Neural cell (in vitro differentiated cells): ENCODE measurements at regions not wholly inside any gene's neighbourhood (a gene's known extent, or its start where the extent isn't known, plus 50 kb on each side); places are given as distances from the start of the nearest gene placed in this dataset.

ENCODE experiments used
- H2AFZ ChIP-seq: fragments of 200-600, 300-800 bp; sonication (generic), shearing (Covaris generic); 2 replicates; pipeline ENCODE4 v1.6.0; 2014; ENCODE audit warnings: low read depth, mild to moderate bottlenecking, antibody characterized with exemption, low read length, moderate library complexity
- H3F3A ChIP-seq: fragments of 200-600 bp; shearing (Covaris generic); 2 replicates; pipeline ENCODE4 v1.6.1; 2016; ENCODE audit warnings: mild to moderate bottlenecking, moderate library complexity, mixed read lengths, antibody characterized with exemption, low read length; ENCODE audit not compliant: insufficient read depth, poor library complexity, severe bottlenecking
- H3K27ac ChIP-seq: fragments of 200-600, 300-800 bp; sonication (generic), shearing (Covaris generic); 2 replicates; pipeline ENCODE4 v1.5.1; 2014; ENCODE audit warnings: mild to moderate bottlenecking, low read length, moderate library complexity
- H3K27me3 ChIP-seq: fragments of 300-800, 200-600 bp; sonication (generic), shearing (Covaris generic); 2 replicates; pipeline ENCODE4 v1.6.0; 2014; ENCODE audit warnings: mild to moderate bottlenecking, low read depth, low read length, moderate library complexity; ENCODE audit not compliant: insufficient read depth
- H3K36me3 ChIP-seq: fragments of 300-800, 200-600 bp; sonication (generic), shearing (Covaris generic); 2 replicates; pipeline ENCODE4 v1.5.1; 2014; ENCODE audit warnings: mild to moderate bottlenecking, antibody characterized with exemption, low read length, moderate library complexity; ENCODE audit not compliant: insufficient read depth
- H3K4me2 ChIP-seq: fragments of 300-800, 200-600 bp; sonication (generic), shearing (Covaris generic); 2 replicates; pipeline ENCODE4 v1.6.0; 2014; ENCODE audit warnings: mild to moderate bottlenecking, low read length
- H3K4me3 ChIP-seq: fragments of 300-800, 200-600 bp; sonication (generic), shearing (Covaris generic); 2 replicates; pipeline ENCODE4 v1.5.1; 2014; ENCODE audit warnings: mild to moderate bottlenecking, low read length, moderate library complexity
- H3K79me2 ChIP-seq: fragments of 200-600 bp; shearing (Covaris generic); replicated peaks from 2 replicates; pipeline ENCODE4 v1.6.0; 2014; ENCODE audit warnings: mild to moderate bottlenecking, low read length, moderate library complexity; ENCODE audit not compliant: insufficient read depth
- H3K9ac ChIP-seq: fragments of 300-800, 200-600 bp; sonication (generic), shearing (Covaris generic); 2 replicates; pipeline ENCODE4 v1.6.1; 2016; ENCODE audit warnings: mild to moderate bottlenecking, low read length, mixed read lengths
- H3K9me2 ChIP-seq: fragments of 200-600 bp; shearing (Covaris generic); 2 replicates; pipeline ENCODE4 v1.6.1; 2016; ENCODE audit warnings: mild to moderate bottlenecking, low read length, mixed read lengths; ENCODE audit not compliant: insufficient read depth
- H3K9me3 ChIP-seq: fragments of 200-600, 300-800 bp; sonication (generic), shearing (Covaris generic); 2 replicates; pipeline ENCODE4 v1.6.1; 2016; ENCODE audit warnings: mild to moderate bottlenecking, mixed run types, low read length, moderate library complexity, mixed read lengths
- H4K20me1 ChIP-seq: fragments of 200-600 bp; shearing (Covaris generic); 2 replicates; pipeline ENCODE4 v1.6.1; 2016; ENCODE audit warnings: mild to moderate bottlenecking, mixed run types; ENCODE audit not compliant: insufficient read depth
- EP300 ChIP-seq: fragments of 450-650 bp; conservative IDR thresholded peaks from 2 replicates; pipeline ENCODE4 v1.6.1; 2014; ENCODE audit warnings: antibody characterized with exemption, mild to moderate bottlenecking, moderate library complexity; ENCODE audit not compliant: poor library complexity, severe bottlenecking
- EZH2 ChIP-seq: fragments of 200-600, 300-800 bp; shearing (Covaris generic), sonication (generic); IDR thresholded peaks from 2 replicates; pipeline ENCODE4 v1.6.1; 2014; ENCODE audit warnings: antibody characterized with exemption, low read length, borderline replicate concordance, mild to moderate bottlenecking; ENCODE audit not compliant: insufficient read depth, poor library complexity, severe bottlenecking
- MXI1 ChIP-seq: fragments of 450-650 bp; conservative IDR thresholded peaks from 2 replicates; pipeline ENCODE4 v1.6.1; 2014; ENCODE audit warnings: antibody characterized with exemption, mild to moderate bottlenecking; ENCODE audit not compliant: poor library complexity, severe bottlenecking
- POLR2AphosphoS5 ChIP-seq: IDR thresholded peaks from 2 replicates; pipeline ENCODE4 v1.6.1; 2012
- RAD21 ChIP-seq: fragments of 450-650 bp; conservative IDR thresholded peaks from 2 replicates; pipeline ENCODE4 v1.6.1; 2014; ENCODE audit warnings: antibody characterized with exemption, mild to moderate bottlenecking, moderate library complexity
- SMC3 ChIP-seq: fragments of 450-650 bp; conservative IDR thresholded peaks from 2 replicates; pipeline ENCODE4 v1.6.1; 2014; ENCODE audit warnings: antibody characterized with exemption, mild to moderate bottlenecking, moderate library complexity; ENCODE audit not compliant: poor library complexity
- TAF1 ChIP-seq: IDR thresholded peaks from 2 replicates; pipeline ENCODE4 v1.6.1; 2012; ENCODE audit warnings: low read depth
- TF ChIP-seq, protein P1 (sequence below): IDR thresholded peaks from 2 replicates; pipeline ENCODE4 v1.6.1; 2012; ENCODE audit warnings: borderline replicate concordance
- TF ChIP-seq, protein P2 (sequence below): fragments of 450-650 bp; IDR thresholded peaks from 2 replicates; pipeline ENCODE4 v1.5.1; 2014; ENCODE audit warnings: antibody characterized with exemption, mild to moderate bottlenecking, moderate library complexity; ENCODE audit not compliant: poor library complexity, severe bottlenecking

DNA sequence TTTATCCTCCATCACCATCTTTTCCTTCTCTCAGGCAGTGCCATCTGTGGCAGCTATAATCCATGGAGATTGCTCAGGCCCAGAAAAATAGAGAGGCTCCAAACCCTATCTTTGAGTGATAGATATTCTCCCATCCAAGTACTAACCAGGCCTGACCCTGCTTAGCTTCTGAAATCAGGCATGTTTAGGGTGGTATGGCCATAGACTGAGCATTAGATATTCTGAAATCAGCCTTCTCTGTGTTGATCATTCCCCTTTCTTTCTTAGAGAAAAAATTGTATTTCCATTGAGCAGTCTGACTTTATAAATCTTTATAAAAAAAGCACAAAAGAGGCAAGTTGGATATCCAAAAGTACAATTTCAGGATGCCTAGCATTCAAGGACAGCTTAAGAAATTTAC lies 131.5 kb upstream of the ACVR2A start:
- Histone ChIP-seq H3K9me3 (no peaks in the 10 kb centered on the region), H3K27ac (no peak overlapping the region), H2AFZ (no peak overlapping the region), H3K4me3 (no peak overlapping the region), H3F3A (no peaks in the 10 kb centered on the region), H4K20me1 (no peaks in the 10 kb centered on the region), H3K9me2 (no peaks in the 10 kb centered on the region), H3K4me2 (no peak overlapping the region), H3K9ac (no peak overlapping the region), H3K36me3 (no peaks in the 10 kb centered on the region), H3K79me2 (no peaks in the 10 kb centered on the region), H3K27me3 (no peaks in the 10 kb centered on the region)
- TF ChIP-seq SMC3 (no peak), EZH2 (no peak), POLR2AphosphoS5 (no peak), RAD21 (no peak), MXI1 (no peak), EP300 (no peak), TAF1 (no peak)
- TF ChIP-seq, protein P1, sequence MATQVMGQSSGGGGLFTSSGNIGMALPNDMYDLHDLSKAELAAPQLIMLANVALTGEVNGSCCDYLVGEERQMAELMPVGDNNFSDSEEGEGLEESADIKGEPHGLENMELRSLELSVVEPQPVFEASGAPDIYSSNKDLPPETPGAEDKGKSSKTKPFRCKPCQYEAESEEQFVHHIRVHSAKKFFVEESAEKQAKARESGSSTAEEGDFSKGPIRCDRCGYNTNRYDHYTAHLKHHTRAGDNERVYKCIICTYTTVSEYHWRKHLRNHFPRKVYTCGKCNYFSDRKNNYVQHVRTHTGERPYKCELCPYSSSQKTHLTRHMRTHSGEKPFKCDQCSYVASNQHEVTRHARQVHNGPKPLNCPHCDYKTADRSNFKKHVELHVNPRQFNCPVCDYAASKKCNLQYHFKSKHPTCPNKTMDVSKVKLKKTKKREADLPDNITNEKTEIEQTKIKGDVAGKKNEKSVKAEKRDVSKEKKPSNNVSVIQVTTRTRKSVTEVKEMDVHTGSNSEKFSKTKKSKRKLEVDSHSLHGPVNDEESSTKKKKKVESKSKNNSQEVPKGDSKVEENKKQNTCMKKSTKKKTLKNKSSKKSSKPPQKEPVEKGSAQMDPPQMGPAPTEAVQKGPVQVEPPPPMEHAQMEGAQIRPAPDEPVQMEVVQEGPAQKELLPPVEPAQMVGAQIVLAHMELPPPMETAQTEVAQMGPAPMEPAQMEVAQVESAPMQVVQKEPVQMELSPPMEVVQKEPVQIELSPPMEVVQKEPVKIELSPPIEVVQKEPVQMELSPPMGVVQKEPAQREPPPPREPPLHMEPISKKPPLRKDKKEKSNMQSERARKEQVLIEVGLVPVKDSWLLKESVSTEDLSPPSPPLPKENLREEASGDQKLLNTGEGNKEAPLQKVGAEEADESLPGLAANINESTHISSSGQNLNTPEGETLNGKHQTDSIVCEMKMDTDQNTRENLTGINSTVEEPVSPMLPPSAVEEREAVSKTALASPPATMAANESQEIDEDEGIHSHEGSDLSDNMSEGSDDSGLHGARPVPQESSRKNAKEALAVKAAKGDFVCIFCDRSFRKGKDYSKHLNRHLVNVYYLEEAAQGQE = no peak
- TF ChIP-seq, protein P2, sequence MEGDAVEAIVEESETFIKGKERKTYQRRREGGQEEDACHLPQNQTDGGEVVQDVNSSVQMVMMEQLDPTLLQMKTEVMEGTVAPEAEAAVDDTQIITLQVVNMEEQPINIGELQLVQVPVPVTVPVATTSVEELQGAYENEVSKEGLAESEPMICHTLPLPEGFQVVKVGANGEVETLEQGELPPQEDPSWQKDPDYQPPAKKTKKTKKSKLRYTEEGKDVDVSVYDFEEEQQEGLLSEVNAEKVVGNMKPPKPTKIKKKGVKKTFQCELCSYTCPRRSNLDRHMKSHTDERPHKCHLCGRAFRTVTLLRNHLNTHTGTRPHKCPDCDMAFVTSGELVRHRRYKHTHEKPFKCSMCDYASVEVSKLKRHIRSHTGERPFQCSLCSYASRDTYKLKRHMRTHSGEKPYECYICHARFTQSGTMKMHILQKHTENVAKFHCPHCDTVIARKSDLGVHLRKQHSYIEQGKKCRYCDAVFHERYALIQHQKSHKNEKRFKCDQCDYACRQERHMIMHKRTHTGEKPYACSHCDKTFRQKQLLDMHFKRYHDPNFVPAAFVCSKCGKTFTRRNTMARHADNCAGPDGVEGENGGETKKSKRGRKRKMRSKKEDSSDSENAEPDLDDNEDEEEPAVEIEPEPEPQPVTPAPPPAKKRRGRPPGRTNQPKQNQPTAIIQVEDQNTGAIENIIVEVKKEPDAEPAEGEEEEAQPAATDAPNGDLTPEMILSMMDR = no peak

DNA sequence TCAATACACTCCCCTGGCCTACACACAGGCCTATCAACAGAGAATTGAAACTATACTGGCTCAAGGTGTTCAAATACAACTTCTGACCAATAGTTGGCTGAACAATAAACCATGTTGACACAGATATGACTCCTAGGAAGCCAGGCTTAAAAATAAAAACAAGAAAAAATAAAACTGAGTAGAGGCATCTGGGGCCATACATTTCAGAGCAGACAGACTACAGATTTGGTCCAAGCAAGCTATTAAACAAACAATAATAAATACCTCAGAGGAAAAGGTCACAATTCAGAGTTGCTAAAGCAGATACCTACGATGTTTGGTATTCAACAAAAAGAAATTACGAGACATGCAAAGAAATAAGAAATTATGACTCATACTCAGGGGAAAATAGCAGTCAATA lies 132.8 kb upstream of the ACVR2A start:
- Histone ChIP-seq H3K9me2 (no peaks in the 10 kb centered on the region), H3K4me2 (no peak overlapping the region), H3K9me3 (no peaks in the 10 kb centered on the region), H3K9ac (no peak overlapping the region), H2AFZ (no peak overlapping the region), H3K79me2 (no peaks in the 10 kb centered on the region), H4K20me1 (no peaks in the 10 kb centered on the region), H3K27ac (no peak overlapping the region), H3K36me3 (no peaks in the 10 kb centered on the region), H3K27me3 (no peaks in the 10 kb centered on the region), H3K4me3 (no peak overlapping the region), H3F3A (no peaks in the 10 kb centered on the region)
- TF ChIP-seq POLR2AphosphoS5 (no peak), EP300 (no peak), RAD21 (no peak), SMC3 (no peak), MXI1 (no peak), EZH2 (no peak), TAF1 (no peak)
- TF ChIP-seq, protein P2 = no peak
- TF ChIP-seq, protein P1 = no peak
